ENCODE measurements at regions not wholly inside any gene's neighbourhood (a gene's known extent, or its start where the extent isn't known, plus 50 kb on each side); places are given as distances from the start of the nearest gene placed in this dataset.

DNA sequence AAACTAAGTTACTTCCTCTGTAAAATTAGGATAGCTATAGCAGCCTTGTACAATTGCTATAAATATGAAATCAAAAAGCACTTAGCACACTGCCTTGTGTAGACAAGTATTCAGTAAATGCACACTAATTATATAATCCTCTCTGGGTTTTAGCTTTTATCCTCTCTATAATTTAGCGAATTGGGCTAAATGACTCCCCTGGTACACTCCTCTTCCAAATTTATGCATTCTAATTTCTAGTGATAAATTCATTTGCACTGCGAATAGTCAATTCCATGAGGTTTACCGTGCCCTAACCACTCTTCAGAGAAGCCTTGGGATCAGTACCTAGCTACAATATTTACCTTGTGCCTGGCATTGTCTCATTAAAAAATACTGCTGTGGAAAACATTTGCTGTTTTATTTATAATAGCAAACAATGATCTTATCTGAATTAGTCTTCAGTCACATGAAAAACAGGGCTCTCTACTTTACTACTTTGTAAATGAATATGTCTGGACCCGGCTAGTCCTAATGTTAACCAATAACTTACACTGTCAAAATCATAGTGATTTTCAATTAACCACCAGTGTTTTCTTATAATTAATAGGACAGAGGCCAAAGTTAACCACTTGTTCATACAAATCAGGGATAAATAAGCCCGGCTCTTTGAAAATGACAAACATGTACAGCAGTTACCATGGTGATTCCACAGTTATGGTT lies 577.9 kb downstream of the IPMK start:
- DNase-seq (ENCODE audit: low spot score), result no peak
- no peak for TF ChIP-seq CTCF (IDR thresholded peaks at IDR 0.05; ENCODE audit: extremely low read depth, missing control alignments)

GRCh38 chr10:57679916-57680315 lies 587.8 kb downstream of the IPMK start:
- no peak for TF ChIP-seq CTCF (IDR thresholded peaks at IDR 0.05; ENCODE audit: extremely low read depth, missing control alignments)
- DNase-seq (ENCODE audit: low spot score), result no peak

DNA sequence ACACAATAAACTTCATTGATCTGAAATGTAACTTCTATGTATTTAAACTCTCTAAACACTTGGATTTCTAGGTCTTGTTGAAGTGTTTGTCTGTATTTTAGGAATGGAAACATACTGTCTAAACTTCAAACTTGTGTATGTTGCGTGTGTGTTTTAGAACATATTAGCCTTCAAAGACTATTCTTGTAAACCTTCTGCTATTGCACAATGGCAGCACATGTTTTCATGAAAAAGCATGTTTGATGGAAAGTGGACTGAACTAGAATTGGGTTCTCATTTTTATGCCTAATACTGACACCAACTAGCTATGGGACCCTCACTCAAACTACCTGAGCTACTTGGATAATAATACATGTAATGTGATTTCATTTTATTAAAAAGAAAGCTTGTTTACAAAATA lies 592.6 kb downstream of the IPMK start:
- no peak for TF ChIP-seq CTCF (IDR thresholded peaks at IDR 0.05; ENCODE audit: extremely low read depth, missing control alignments)
- no peak for DNase-seq (ENCODE audit: low spot score)

- DNase-seq (ENCODE audit: low spot score), result no peak
- TF ChIP-seq CTCF (IDR thresholded peaks at IDR 0.05; ENCODE audit: extremely low read depth, missing control alignments), result no peak
These were observed 594.2 kb downstream of the IPMK start for GRCh38 chr10:57673446-57673960.

GRCh38 chr10:57664815-57665214 lies 602.9 kb downstream of the IPMK start:
- DNase-seq (ENCODE audit: low spot score), result no peak

GRCh38 chr10:57663401-57663800 lies 604.3 kb downstream of the IPMK start:
- DNase-seq (ENCODE audit: low spot score), result no peak
- TF ChIP-seq CTCF (IDR thresholded peaks at IDR 0.05; ENCODE audit: extremely low read depth, missing control alignments), result no peak

More at GRCh38 chr10:57664815-57665214, 602.9 kb downstream of the IPMK start:
- TF ChIP-seq CTCF (IDR thresholded peaks at IDR 0.05; ENCODE audit: extremely low read depth, missing control alignments), result no peak

- no peak for TF ChIP-seq CTCF (IDR thresholded peaks at IDR 0.05; ENCODE audit: extremely low read depth, missing control alignments)
- no peak for DNase-seq (ENCODE audit: low spot score)
These were observed 606.5 kb downstream of the IPMK start for GRCh38 chr10:57661206-57661605.
